ENCODE measurements at regions not wholly inside any gene's neighbourhood (a gene's known extent, or its start where the extent isn't known, plus 50 kb on each side); places are given as distances from the start of the nearest gene placed in this dataset.
"Not testable (repeated sequence)": the region's sequence is repeated elsewhere in the genome, so short reads cannot be mapped to it uniquely, and the experiment has no call there.

DNA sequence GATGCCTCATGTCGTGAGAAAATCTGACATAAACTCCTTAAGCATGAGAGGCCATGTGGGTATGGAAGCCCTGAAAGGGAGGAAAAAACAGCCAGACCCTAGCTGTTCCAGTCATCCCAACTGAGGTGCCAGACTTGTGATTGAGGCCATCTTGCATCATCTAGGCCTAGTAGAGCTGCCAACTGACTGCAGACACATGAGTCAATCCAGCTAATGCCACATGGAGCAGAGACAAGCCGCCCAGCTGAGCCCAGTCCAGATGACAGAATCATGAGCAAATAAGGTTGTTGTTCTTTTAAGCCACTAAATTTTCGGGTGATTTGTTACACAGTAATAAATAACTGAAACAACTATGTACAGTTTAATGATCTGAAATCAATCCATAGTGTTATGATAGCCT lies 680.9 kb downstream of the MAFB start:
- H3K4me1 ChIP-seq (ENCODE audit: low read length) = no peaks in the 10 kb centered on the region

DNA sequence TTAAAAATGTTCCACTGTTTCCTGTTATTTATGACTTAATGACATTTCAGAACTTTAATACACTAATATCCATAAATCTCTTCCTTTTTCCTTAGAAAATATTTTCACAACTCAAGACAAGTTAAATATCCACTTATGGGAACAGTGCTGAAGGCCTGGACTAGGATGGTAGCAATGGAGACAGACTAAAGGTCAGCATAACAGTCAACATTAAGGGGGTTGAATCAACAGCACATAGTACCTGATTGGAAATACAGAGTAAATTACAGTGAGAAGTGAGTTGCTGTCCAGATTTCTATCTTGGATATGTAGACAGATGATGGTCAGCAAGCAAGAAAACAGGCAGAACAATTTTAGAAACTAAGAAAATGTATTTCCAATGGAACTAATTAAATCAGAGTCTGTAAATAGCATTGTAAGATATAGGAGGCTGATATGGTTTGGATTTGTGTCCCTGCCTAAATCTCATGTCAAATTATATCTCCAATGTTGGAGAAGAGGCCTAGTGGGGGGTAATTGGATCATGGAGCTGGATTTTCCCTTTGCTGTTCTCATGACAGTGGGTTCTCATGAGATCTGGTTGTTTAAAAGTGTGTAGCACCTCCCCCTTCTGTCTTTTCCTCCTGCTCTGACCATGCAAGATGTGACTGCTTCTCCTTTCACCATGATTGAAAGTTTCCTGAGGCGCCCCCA lies 682.7 kb downstream of the MAFB start:
- Histone ChIP-seq H2AFZ (ENCODE audit: low read depth, low read length) (no peak overlapping the region), H3K9me3 (ENCODE audit: insufficient read depth, low read length) (no peaks in the 10 kb centered on the region), H3K4me3 (ENCODE audit: low read length) (no peak overlapping the region), H3K79me2 (ENCODE audit: low read length) (no peaks in the 10 kb centered on the region), H3K36me3 (replicated peaks; ENCODE audit: low read depth, low read length) (no peaks in the 10 kb centered on the region), H4K20me1 (ENCODE audit: insufficient read depth, low read length) (no peaks in the 10 kb centered on the region), H3K27ac (ENCODE audit: low read length) (no peak overlapping the region), H3K27me3 (ENCODE audit: low read depth, low read length) (no peaks in the 10 kb centered on the region), H3K4me2 (ENCODE audit: low read length) (no peak overlapping the region), H3K9ac (ENCODE audit: low read length) (no peak overlapping the region), H3K4me1 (ENCODE audit: low read length) (no peaks in the 10 kb centered on the region)
- TF ChIP-seq, protein P1, sequence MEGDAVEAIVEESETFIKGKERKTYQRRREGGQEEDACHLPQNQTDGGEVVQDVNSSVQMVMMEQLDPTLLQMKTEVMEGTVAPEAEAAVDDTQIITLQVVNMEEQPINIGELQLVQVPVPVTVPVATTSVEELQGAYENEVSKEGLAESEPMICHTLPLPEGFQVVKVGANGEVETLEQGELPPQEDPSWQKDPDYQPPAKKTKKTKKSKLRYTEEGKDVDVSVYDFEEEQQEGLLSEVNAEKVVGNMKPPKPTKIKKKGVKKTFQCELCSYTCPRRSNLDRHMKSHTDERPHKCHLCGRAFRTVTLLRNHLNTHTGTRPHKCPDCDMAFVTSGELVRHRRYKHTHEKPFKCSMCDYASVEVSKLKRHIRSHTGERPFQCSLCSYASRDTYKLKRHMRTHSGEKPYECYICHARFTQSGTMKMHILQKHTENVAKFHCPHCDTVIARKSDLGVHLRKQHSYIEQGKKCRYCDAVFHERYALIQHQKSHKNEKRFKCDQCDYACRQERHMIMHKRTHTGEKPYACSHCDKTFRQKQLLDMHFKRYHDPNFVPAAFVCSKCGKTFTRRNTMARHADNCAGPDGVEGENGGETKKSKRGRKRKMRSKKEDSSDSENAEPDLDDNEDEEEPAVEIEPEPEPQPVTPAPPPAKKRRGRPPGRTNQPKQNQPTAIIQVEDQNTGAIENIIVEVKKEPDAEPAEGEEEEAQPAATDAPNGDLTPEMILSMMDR (IDR thresholded peaks at IDR 0.05; ENCODE audit: low read depth, low read length) = no peak
- no peak for TF ChIP-seq EZH2phosphoT487 (IDR thresholded peaks at IDR 0.05; ENCODE audit: low read depth)

More for the DNA sequence above, 680.9 kb downstream of the MAFB start:
- Histone ChIP-seq H2AFZ (ENCODE audit: low read depth, low read length) (no peak overlapping the region), H3K4me2 (ENCODE audit: low read length) (no peak overlapping the region), H3K36me3 (replicated peaks; ENCODE audit: low read depth, low read length) (no peaks in the 10 kb centered on the region), H3K27ac (ENCODE audit: low read length) (no peak overlapping the region), H3K4me3 (ENCODE audit: low read length) (no peak overlapping the region), H3K27me3 (ENCODE audit: low read depth, low read length) (no peaks in the 10 kb centered on the region), H3K9ac (ENCODE audit: low read length) (no peak overlapping the region), H3K79me2 (ENCODE audit: low read length) (no peaks in the 10 kb centered on the region), H3K9me3 (ENCODE audit: insufficient read depth, low read length) (no peaks in the 10 kb centered on the region), H4K20me1 (ENCODE audit: insufficient read depth, low read length) (no peaks in the 10 kb centered on the region)
- TF ChIP-seq EZH2phosphoT487 (IDR thresholded peaks at IDR 0.05; ENCODE audit: low read depth) = no peak
- TF ChIP-seq, protein P1 (IDR thresholded peaks at IDR 0.05; ENCODE audit: low read depth, low read length) = no peak

DNA sequence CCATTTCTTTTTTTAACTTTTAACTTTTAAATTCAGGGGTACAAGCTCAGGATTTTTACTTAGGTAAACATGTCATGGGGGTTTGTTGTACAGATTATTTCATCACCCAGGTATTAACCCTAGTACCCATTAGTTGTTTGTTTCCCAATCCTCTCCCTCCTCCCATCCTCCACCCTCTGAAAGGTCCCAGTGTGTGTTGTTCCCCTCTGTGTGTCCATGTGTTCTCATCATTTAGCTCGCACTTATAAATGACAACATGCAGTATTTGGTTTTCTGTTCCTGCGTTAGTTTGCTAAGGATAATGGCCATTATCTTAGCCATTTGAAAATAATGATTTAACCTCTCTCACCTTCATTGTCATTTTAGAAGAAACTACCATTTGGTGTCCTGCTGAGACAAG lies 684.9 kb downstream of the MAFB start:
- not testable (repeated sequence) for H3K9me3 ChIP-seq (ENCODE audit: insufficient read depth, low read length)

DNA sequence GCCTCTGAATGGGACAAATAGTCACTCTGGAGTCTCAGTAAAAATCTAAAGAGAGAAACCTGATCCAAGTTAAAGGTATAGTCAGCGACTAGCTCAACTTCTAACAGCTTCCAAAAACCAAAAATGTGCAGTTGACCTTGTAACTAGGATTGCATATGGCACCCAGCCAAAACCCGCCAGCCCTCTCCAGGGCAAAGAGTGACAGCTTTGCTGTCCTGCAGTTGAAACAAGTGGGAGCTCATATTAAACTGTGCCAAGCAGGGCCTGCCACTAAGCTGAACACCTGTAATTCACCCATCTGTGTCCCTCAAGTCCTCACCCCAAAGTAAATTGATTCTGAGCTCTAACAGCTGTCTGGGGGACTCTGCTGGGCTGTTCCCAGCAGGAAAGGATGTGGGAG lies 695.3 kb downstream of the MAFB start:
- no peaks in the 10 kb centered on the region for H4K20me1 ChIP-seq (ENCODE audit: insufficient read depth, low read length)
- no peak overlapping the region for H3K4me3 ChIP-seq (ENCODE audit: low read length)
- TF ChIP-seq, protein P1 (IDR thresholded peaks at IDR 0.05; ENCODE audit: low read depth, low read length) = no peak
- no peak for TF ChIP-seq EZH2phosphoT487 (IDR thresholded peaks at IDR 0.05; ENCODE audit: low read depth)
- H3K79me2 ChIP-seq (ENCODE audit: low read length) = no peaks in the 10 kb centered on the region
- H3K36me3 ChIP-seq (replicated peaks; ENCODE audit: low read depth, low read length) = no peaks in the 10 kb centered on the region
- H3K27ac ChIP-seq (ENCODE audit: low read length) = no peak overlapping the region
- no peak overlapping the region for H2AFZ ChIP-seq (ENCODE audit: low read depth, low read length)
- peaks cover 5% of the 10 kb centered on the region; the same call in 1 of the 2 replicates for H3K9me3 ChIP-seq (ENCODE audit: insufficient read depth, low read length)
- no peaks in the 10 kb centered on the region for H3K27me3 ChIP-seq (ENCODE audit: low read depth, low read length)
- no peaks in the 10 kb centered on the region for H3K4me1 ChIP-seq (ENCODE audit: low read length)
- H3K4me2 ChIP-seq (ENCODE audit: low read length) = no peak overlapping the region
- H3K9ac ChIP-seq (ENCODE audit: low read length) = no peak overlapping the region

More for the DNA sequence above, 684.9 kb downstream of the MAFB start:
- not testable (repeated sequence) for H3K9ac ChIP-seq (ENCODE audit: low read length); H4K20me1 ChIP-seq (ENCODE audit: insufficient read depth, low read length); H2AFZ ChIP-seq (ENCODE audit: low read depth, low read length); H3K4me3 ChIP-seq (ENCODE audit: low read length); H3K79me2 ChIP-seq (ENCODE audit: low read length); H3K36me3 ChIP-seq (replicated peaks; ENCODE audit: low read depth, low read length); H3K27ac ChIP-seq (ENCODE audit: low read length); H3K4me1 ChIP-seq (ENCODE audit: low read length); H3K27me3 ChIP-seq (ENCODE audit: low read depth, low read length); H3K4me2 ChIP-seq (ENCODE audit: low read length)
